Liver (tissue), 7 donors: ENCODE measurements at regions not wholly inside any gene's neighbourhood (a gene's known extent, or its start where the extent isn't known, plus 50 kb on each side); places are given as distances from the start of the nearest gene placed in this dataset.

ENCODE experiments used
- DNase-seq: peaks from one replicate; pipeline ENCODE4 v3.0.0-alpha.2; 2017; ENCODE audit warnings: low spot score
- H3K27ac ChIP-seq, 2 donors: one replicate each; pipeline ENCODE4 v1.7.0; 2013; ENCODE audit warnings: inconsistent platforms in 2 of 2, low read length in 2 of 2, control low read depth in 1 of 2, low read depth in 1 of 2, mild to moderate bottlenecking in 1 of 2
- H3K27me3 ChIP-seq, 4 donors: one replicate each; pipeline versions ENCODE4 v1.6.1 to v1.7.0; 2013; ENCODE audit warnings: low read length in 3 of 4, inconsistent platforms in 1 of 4, mild to moderate bottlenecking in 1 of 4, moderate library complexity in 1 of 4; ENCODE audit not compliant: control insufficient read depth in 4 of 4, insufficient read depth in 4 of 4
- H3K36me3 ChIP-seq, 4 donors: one replicate each; pipeline versions ENCODE4 v1.6.1 to v1.7.0; 2013; ENCODE audit warnings: low read length in 3 of 4, mild to moderate bottlenecking in 3 of 4, low read depth in 1 of 4, moderate library complexity in 1 of 4; ENCODE audit not compliant: control insufficient read depth in 4 of 4, insufficient read depth in 3 of 4
- H3K4me1 ChIP-seq, 4 donors: one replicate each; pipeline versions ENCODE4 v1.6.1 to v1.7.0; 2013; ENCODE audit warnings: low read length in 3 of 4, mild to moderate bottlenecking in 3 of 4, moderate library complexity in 1 of 4; ENCODE audit not compliant: control insufficient read depth in 4 of 4, insufficient read depth in 4 of 4
- H3K4me3 ChIP-seq, 3 donors: one replicate each; pipeline versions ENCODE4 v1.6.1 to v1.7.0; 2013; ENCODE audit warnings: low read length in 3 of 3, control low read depth in 1 of 3, low read depth in 1 of 3, mild to moderate bottlenecking in 1 of 3
- H3K9ac ChIP-seq, 2 donors: one replicate each; pipeline ENCODE4 v1.7.0; 2013; ENCODE audit warnings: low read length in 2 of 2, mild to moderate bottlenecking in 2 of 2, moderate library complexity in 2 of 2, control low read depth in 1 of 2, low read depth in 1 of 2
- H3K9me3 ChIP-seq, 4 donors: one replicate each; pipeline versions ENCODE4 v1.6.1 to v1.7.0; 2013; ENCODE audit warnings: low read length in 3 of 4; ENCODE audit not compliant: control insufficient read depth in 4 of 4
- EGR1 ChIP-seq, 2 donors: IDR thresholded peaks; 2 replicates each; pipeline ENCODE4 v1.6.1; 2016 to 2018; ENCODE audit warnings: antibody characterized with exemption in 2 of 2, low read depth in 2 of 2
- FOXA1 ChIP-seq: IDR thresholded peaks from 2 replicates; pipeline ENCODE4 v1.6.1; 2016; ENCODE audit warnings: antibody characterized with exemption
- FOXA2 ChIP-seq: IDR thresholded peaks from 2 replicates; pipeline ENCODE4 v1.6.1; 2016; ENCODE audit warnings: antibody characterized with exemption
- GABPA ChIP-seq, 2 donors: IDR thresholded peaks in 1 of 2; conservative IDR thresholded peaks in 1 of 2; 2 replicates each; pipeline ENCODE4 v1.6.1; 2016; ENCODE audit warnings: antibody characterized with exemption in 2 of 2, mild to moderate bottlenecking in 1 of 2, moderate library complexity in 1 of 2
- JUND ChIP-seq, 2 donors: IDR thresholded peaks; 2 replicates each; pipeline ENCODE4 v1.6.1; 2016; ENCODE audit warnings: antibody characterized with exemption in 2 of 2
- NR2F2 ChIP-seq: IDR thresholded peaks from 2 replicates; pipeline ENCODE4 v1.6.1; 2016; ENCODE audit warnings: antibody characterized with exemption
- RAD21 ChIP-seq, 2 donors: IDR thresholded peaks; 2 replicates each; pipeline ENCODE4 v1.6.1; 2016; ENCODE audit warnings: antibody characterized with exemption in 2 of 2, mild to moderate bottlenecking in 2 of 2
- RXRA ChIP-seq, 2 donors: IDR thresholded peaks; 2 replicates each; pipeline ENCODE4 v1.6.1; 2017 to 2018; ENCODE audit warnings: antibody characterized with exemption in 2 of 2, mild to moderate bottlenecking in 1 of 2
- SP1 ChIP-seq: IDR thresholded peaks from 2 replicates; pipeline ENCODE4 v1.6.1; 2018; ENCODE audit warnings: antibody characterized with exemption, mild to moderate bottlenecking
- TAF1 ChIP-seq: conservative IDR thresholded peaks from 2 replicates; pipeline ENCODE4 v1.6.1; 2016; ENCODE audit warnings: antibody characterized with exemption, mild to moderate bottlenecking
- YY1 ChIP-seq: IDR thresholded peaks from 2 replicates; pipeline ENCODE4 v1.6.1; 2016; ENCODE audit warnings: antibody characterized with exemption, mild to moderate bottlenecking
- WGBS: extraction: QIAGEN DNeasy Blood & Tissue Kit; methylation state at CpG from one replicate; pipeline ENCODE4 v1.1.7; 2013; 5-methylcytosine and 5-hydroxymethylcytosine counted together
- TF ChIP-seq, protein P1 (sequence below): IDR thresholded peaks from 2 replicates; pipeline ENCODE4 v1.6.1; 2016; ENCODE audit warnings: antibody characterized with exemption, mild to moderate bottlenecking
- donor health status: healthy.
- donor health status: healthy.
- donor health status: healthy.
- donor health status: healthy.

DNA sequence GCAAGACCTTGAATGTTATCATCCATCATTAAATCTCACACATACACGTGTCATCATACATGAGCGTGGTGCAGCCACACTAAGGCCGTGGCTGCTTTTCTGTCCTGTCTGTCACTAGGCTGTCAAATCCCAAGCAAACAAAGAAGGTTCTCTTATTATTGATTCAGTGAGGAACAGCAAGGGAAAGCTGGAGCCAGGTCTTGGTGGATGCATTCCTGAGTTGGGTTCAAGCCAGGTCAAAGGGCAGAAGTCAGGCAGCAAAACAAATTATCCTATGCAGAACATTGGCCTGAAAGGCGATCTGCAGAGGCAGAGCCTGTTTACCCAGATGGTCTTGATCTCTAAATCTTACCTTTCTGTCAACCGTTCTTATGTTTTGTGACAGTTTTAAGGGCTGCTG, 252.3 kb downstream of the NEDD1 start:
- Histone ChIP-seq H3K9me3 (no peaks in the 10 kb centered on the region), H3K27ac (no peak overlapping the region), H3K9ac (no peak overlapping the region), H3K4me1 (no peaks in the 10 kb centered on the region), H3K36me3 (no peaks in the 10 kb centered on the region), H3K27me3 (peaks cover 0 to 2% (median 0%) of the 10 kb centered on the region in 4 donors), H3K4me3 (no peak overlapping the region)
- DNase-seq, result no peak
- TF ChIP-seq RAD21 (IDR thresholded peaks at IDR 0.05), result no peak
- TF ChIP-seq RXRA (IDR thresholded peaks at IDR 0.05), result peak in 1 of 2 donors; percentile 10
- TF ChIP-seq YY1, result no peak
- WGBS, result 43% methylated on average over 5 of the region's 5 CpGs

DNA sequence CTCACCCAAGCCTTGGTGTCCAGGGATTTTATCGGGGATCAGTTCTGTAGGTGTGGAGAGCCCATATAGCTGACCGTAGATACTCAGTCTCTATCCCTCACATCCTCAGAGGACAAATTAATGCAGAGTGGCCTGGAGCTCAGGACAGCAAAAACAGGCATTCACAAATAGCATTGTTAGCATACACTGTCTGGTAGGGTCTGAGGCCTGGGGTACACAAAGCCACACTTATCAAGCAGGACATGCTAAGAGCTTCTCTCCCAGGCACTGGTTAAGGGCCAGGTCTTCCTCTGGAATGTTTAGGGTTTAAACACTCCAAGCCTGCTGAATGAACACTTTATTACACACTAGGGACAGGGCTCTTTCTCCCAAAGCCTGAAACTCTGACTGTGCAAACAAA, 253.2 kb downstream of the NEDD1 start:
- no peaks in the 10 kb centered on the region for H3K36me3 ChIP-seq
- H3K4me3 ChIP-seq, result no peak overlapping the region
- no peaks in the 10 kb centered on the region for H3K9me3 ChIP-seq
- no peak for DNase-seq
- 96% methylated on average over 2 of the region's 2 CpGs for WGBS
- no peak for TF ChIP-seq RXRA (IDR thresholded peaks at IDR 0.05)
- TF ChIP-seq, protein P1, sequence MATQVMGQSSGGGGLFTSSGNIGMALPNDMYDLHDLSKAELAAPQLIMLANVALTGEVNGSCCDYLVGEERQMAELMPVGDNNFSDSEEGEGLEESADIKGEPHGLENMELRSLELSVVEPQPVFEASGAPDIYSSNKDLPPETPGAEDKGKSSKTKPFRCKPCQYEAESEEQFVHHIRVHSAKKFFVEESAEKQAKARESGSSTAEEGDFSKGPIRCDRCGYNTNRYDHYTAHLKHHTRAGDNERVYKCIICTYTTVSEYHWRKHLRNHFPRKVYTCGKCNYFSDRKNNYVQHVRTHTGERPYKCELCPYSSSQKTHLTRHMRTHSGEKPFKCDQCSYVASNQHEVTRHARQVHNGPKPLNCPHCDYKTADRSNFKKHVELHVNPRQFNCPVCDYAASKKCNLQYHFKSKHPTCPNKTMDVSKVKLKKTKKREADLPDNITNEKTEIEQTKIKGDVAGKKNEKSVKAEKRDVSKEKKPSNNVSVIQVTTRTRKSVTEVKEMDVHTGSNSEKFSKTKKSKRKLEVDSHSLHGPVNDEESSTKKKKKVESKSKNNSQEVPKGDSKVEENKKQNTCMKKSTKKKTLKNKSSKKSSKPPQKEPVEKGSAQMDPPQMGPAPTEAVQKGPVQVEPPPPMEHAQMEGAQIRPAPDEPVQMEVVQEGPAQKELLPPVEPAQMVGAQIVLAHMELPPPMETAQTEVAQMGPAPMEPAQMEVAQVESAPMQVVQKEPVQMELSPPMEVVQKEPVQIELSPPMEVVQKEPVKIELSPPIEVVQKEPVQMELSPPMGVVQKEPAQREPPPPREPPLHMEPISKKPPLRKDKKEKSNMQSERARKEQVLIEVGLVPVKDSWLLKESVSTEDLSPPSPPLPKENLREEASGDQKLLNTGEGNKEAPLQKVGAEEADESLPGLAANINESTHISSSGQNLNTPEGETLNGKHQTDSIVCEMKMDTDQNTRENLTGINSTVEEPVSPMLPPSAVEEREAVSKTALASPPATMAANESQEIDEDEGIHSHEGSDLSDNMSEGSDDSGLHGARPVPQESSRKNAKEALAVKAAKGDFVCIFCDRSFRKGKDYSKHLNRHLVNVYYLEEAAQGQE, result no peak
- no peaks in the 10 kb centered on the region for H3K27me3 ChIP-seq
- H3K27ac ChIP-seq, result no peak overlapping the region
- H3K4me1 ChIP-seq, result no peaks in the 10 kb centered on the region
- H3K9ac ChIP-seq, result no peak overlapping the region

DNA sequence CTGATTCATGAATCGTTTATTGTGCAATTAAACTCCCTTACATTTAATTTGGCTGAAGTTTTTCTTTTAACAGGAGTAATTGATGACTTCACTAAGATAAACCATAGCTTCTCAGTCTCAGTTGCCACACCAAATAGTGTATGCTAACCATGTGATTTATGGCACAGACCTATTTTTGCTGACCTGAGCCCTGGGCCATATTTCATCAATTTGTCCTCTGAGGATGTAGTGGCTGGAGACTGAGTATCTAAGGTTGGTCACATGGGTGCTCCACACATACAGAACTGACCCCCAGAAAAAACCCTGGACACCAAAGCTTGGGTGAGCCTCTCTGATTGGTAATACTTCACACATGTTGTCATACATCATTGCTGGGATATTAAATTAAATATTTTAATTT, 255.1 kb downstream of the NEDD1 start:
- Histone ChIP-seq H3K27ac (no peak overlapping the region), H3K4me1 (no peaks in the 10 kb centered on the region), H3K36me3 (no peaks in the 10 kb centered on the region), H3K9ac (no peak overlapping the region), H3K9me3 (no peaks in the 10 kb centered on the region), H3K27me3 (no peaks in the 10 kb centered on the region), H3K4me3 (no peak overlapping the region)
- TF ChIP-seq SP1 (no peak), RXRA (IDR thresholded peaks at IDR 0.05) (no peak), YY1 (no peak), FOXA2 (no peak), EGR1 (IDR thresholded peaks at IDR 0.05; ENCODE audit: low read depth in 2 of 2) (no peak), NR2F2 (no peak), GABPA (IDR thresholded peaks at IDR 0.05 in 1 of 2, conservative IDR thresholded peaks at IDR 0.05 in 1 of 2) (no peak), JUND (IDR thresholded peaks at IDR 0.05) (no peak), TAF1 (no peak), FOXA1 (no peak)
- TF ChIP-seq, protein P1, result no peak
- no peak for DNase-seq
- WGBS, result 71% methylated on average over 1 of the region's 1 CpG
